Thyroid gland (tissue), 4 donors: ENCODE measurements at regions not wholly inside any gene's neighbourhood (a gene's known extent, or its start where the extent isn't known, plus 50 kb on each side); places are given as distances from the start of the nearest gene placed in this dataset.
"Not testable (repeated sequence)": the region's sequence is repeated elsewhere in the genome, so short reads cannot be mapped to it uniquely, and the experiment has no call there.

Experiments
- DNase-seq, 2 donors: peaks; one replicate each; pipeline ENCODE4 v3.0.0-alpha.2; 2019
- H3K27ac ChIP-seq, 3 donors: fragments of 200-600 bp; sonication (generic); 1 replicate in 2 of 3; 2 replicates in 1 of 3; pipeline ENCODE4 v1.5.1; 2016 to 2019; ENCODE audit warnings: mild to moderate bottlenecking in 1 of 3, moderate library complexity in 1 of 3
- H3K27me3 ChIP-seq: fragments of 200-600 bp; sonication (generic); one replicate; pipeline ENCODE4 v1.5.1; 2019
- H3K36me3 ChIP-seq, 2 donors: fragments of 200-600 bp; sonication (generic); one replicate each; pipeline ENCODE4 v1.5.1; 2016 to 2019
- H3K4me1 ChIP-seq, 2 donors: fragments of 200-600 bp; sonication (generic); one replicate each; pipeline ENCODE4 v1.5.1; 2017 to 2019
- H3K4me3 ChIP-seq, 3 donors: fragments of 200-600 bp; sonication (generic); replicated peaks in 1 of 3; 1 replicate in 2 of 3; 2 replicates in 1 of 3; pipeline ENCODE4 v1.5.1; 2016; ENCODE audit warnings: mild to moderate bottlenecking in 1 of 3
- H3K9me3 ChIP-seq: fragments of 200-600 bp; sonication (generic); one replicate; pipeline ENCODE4 v1.5.1; 2017
- POLR2A ChIP-seq, 2 donors: fragments of 450-650 bp; IDR thresholded peaks; one replicate each; pipeline ENCODE4 v1.6.1; 2017; ENCODE audit warnings: antibody characterized with exemption in 2 of 2, mild to moderate bottlenecking in 2 of 2, moderate library complexity in 1 of 2
- WGBS, 2 donors: methylation state at CpG; one replicate each; pipeline ENCODE4 v1.1.5; 2017; 5-methylcytosine and 5-hydroxymethylcytosine counted together
- intact Hi-C: fragments of 100-400 bp; cut with DNase I; formaldehyde crosslinking; loops from one replicate; pipeline ENCODE4 v1.15.1; 2023
- TF ChIP-seq, protein P1 (sequence below), 6 experiments: fragments of 200-600 bp in 3 of 6; fragments of 450-650 bp in 3 of 6; sonication (generic) in 3 of 6; IDR thresholded peaks; one replicate each; pipeline ENCODE4 v1.5.1; 2016 to 2019; ENCODE audit warnings: antibody characterized with exemption in 6 of 6, mild to moderate bottlenecking in 2 of 6, inconsistent platforms in 1 of 6, moderate library complexity in 1 of 6

- H3K27ac ChIP-seq: no peak overlapping the region
- no peaks in the 10 kb centered on the region for H3K27me3 ChIP-seq
- intact Hi-C loops: no loop called here
- DNase-seq: no peak
- no peaks in the 10 kb centered on the region for H3K4me1 ChIP-seq
- 9 to 17% methylated on average over 3 of the region's 3 CpGs for WGBS, 2 donors
- H3K9me3 ChIP-seq: no peaks in the 10 kb centered on the region
- no peak for TF ChIP-seq POLR2A (IDR thresholded peaks at IDR 0.05)
- TF ChIP-seq, protein P1, sequence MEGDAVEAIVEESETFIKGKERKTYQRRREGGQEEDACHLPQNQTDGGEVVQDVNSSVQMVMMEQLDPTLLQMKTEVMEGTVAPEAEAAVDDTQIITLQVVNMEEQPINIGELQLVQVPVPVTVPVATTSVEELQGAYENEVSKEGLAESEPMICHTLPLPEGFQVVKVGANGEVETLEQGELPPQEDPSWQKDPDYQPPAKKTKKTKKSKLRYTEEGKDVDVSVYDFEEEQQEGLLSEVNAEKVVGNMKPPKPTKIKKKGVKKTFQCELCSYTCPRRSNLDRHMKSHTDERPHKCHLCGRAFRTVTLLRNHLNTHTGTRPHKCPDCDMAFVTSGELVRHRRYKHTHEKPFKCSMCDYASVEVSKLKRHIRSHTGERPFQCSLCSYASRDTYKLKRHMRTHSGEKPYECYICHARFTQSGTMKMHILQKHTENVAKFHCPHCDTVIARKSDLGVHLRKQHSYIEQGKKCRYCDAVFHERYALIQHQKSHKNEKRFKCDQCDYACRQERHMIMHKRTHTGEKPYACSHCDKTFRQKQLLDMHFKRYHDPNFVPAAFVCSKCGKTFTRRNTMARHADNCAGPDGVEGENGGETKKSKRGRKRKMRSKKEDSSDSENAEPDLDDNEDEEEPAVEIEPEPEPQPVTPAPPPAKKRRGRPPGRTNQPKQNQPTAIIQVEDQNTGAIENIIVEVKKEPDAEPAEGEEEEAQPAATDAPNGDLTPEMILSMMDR (IDR thresholded peaks at IDR 0.05): no peak
- H3K36me3 ChIP-seq: no peaks in the 10 kb centered on the region
- no peak overlapping the region for H3K4me3 ChIP-seq
Observed at GRCh38 chr16:5228369-5228768, 130.8 kb upstream of the EEF2KMT start.

GRCh38 chr16:5225931-5226655, 128.5 kb upstream of the EEF2KMT start:
- WGBS, 2 donors: 51 to 55% methylated on average over 10 of the region's 10 CpGs
- Histone ChIP-seq H3K36me3 (no peaks in the 10 kb centered on the region), H3K4me3 (no peak overlapping the region), H3K27me3 (no peaks in the 10 kb centered on the region), H3K9me3 (no peaks in the 10 kb centered on the region), H3K27ac (no peak overlapping the region), H3K4me1 (no peaks in the 10 kb centered on the region)
- TF ChIP-seq POLR2A (IDR thresholded peaks at IDR 0.05): no peak
- TF ChIP-seq, protein P1 (IDR thresholded peaks at IDR 0.05): no peak
- DNase-seq: no peak
- intact Hi-C loops: no loop called here

GRCh38 chr16:5222761-5223160, 125.2 kb upstream of the EEF2KMT start:
- no peak overlapping the region for H3K4me3 ChIP-seq
- no peaks in the 10 kb centered on the region for H3K27me3 ChIP-seq
- TF ChIP-seq, protein P1 (IDR thresholded peaks at IDR 0.05): no peak
- no peak for TF ChIP-seq POLR2A (IDR thresholded peaks at IDR 0.05)
- no peak for DNase-seq
- no peak overlapping the region for H3K27ac ChIP-seq
- no peaks in the 10 kb centered on the region for H3K9me3 ChIP-seq
- WGBS, 2 donors: 76% methylated on average over 4 of the region's 4 CpGs
- H3K36me3 ChIP-seq: no peaks in the 10 kb centered on the region
- intact Hi-C loops: no loop called here
- H3K4me1 ChIP-seq: no peaks in the 10 kb centered on the region

GRCh38 chr16:5221831-5222230, 124.2 kb upstream of the EEF2KMT start:
- H3K4me3 ChIP-seq, H3K27me3 ChIP-seq, H3K4me1 ChIP-seq, H3K27ac ChIP-seq, H3K36me3 ChIP-seq, DNase-seq, intact Hi-C loops, H3K9me3 ChIP-seq: not testable (repeated sequence)
- WGBS, 2 donors: 93 to 94% methylated on average over 15 to 20 of the region's 20 CpGs

DNA sequence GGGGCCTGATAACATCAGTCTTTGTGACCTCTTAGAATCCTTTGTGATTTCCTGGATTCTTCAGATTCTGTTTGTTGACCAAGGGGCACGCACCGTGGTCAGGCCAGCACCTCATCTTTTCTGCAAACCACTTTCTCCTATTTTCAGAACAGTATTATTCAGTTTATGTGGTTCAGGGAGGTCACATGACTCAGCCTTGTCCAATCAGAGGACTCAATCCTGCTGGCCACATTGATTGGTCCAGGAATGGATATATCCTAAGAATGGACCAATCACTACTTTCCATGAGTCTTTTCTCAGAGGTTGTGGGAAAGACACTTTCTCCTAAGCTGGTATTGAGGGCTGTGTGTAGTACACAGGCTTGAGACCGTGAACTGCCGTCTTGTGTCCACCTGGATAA, 123.1 kb upstream of the EEF2KMT start:
- no peaks in the 10 kb centered on the region for H3K9me3 ChIP-seq
- no peak overlapping the region for H3K27ac ChIP-seq
- no peaks in the 10 kb centered on the region for H3K4me1 ChIP-seq
- H3K27me3 ChIP-seq: no peaks in the 10 kb centered on the region
- WGBS, 2 donors: 59 to 80% methylated on average over 4 of the region's 4 CpGs
- no peak overlapping the region for H3K4me3 ChIP-seq
- no peak for DNase-seq
- intact Hi-C loops: no loop called here
- no peaks in the 10 kb centered on the region for H3K36me3 ChIP-seq
- TF ChIP-seq POLR2A (IDR thresholded peaks at IDR 0.05): no peak
- TF ChIP-seq, protein P1 (IDR thresholded peaks at IDR 0.05): no peak
